A549 (cell line): ENCODE measurements at regions not wholly inside any gene's neighbourhood (a gene's known extent, or its start where the extent isn't known, plus 50 kb on each side); places are given as distances from the start of the nearest gene placed in this dataset.

ENCODE experiments used
- ATAC-seq, 2 experiments: fragments of 200-7000 bp in 1 of 2; fragments of >200 bp in 1 of 2; cut with Nextera tagmentation in 1 of 2; cut with Tn5 transposase in 1 of 2; 3 replicates each; pipeline versions ENCODE4 v1.8.0 to v1.9.1; 2018 to 2020; ENCODE audit warnings: mild to moderate bottlenecking in 1 of 2, moderate library complexity in 1 of 2
- CTCF ChIA-PET: fragments of 300-600 bp; sonication (Branson Sonifier 250); formaldehyde crosslinking; extraction: SDS; loops from one replicate; lab custom pipeline; 2021; ENCODE audit warnings: antibody characterized with exemption, inconsistent platforms; lab: Yijun Ruan, JAX
- POLR2A ChIA-PET: fragments of 350-600 bp; formaldehyde crosslinking; extraction: SDS; loops from one replicate; lab custom pipeline; 2021; ENCODE audit warnings: antibody characterized with exemption, inconsistent platforms; lab: Yijun Ruan, JAX
- DNase-seq, 2 experiments: peaks; one replicate each; pipeline versions ENCODE4 v3.0.0 to v3.0.0-alpha.2; 2011 to 2016; ENCODE audit warnings: low read depth in 1 of 2, low spot score in 1 of 2
- FAIRE-seq: peaks from 2 replicates; lab custom pipeline; 2011; peaks lifted over from hg19 to GRCh38; lab: Jason Lieb, UNC
- H3K27ac ChIP-seq, 2 experiments: fragments of >200 bp; sonication (Bioruptor Twin); formaldehyde crosslinking; 3 replicates each; pipeline ENCODE4 v1.5.1; 2016 to 2017
- H3K4me1 ChIP-seq: fragments of >200 bp; sonication (Bioruptor Twin); formaldehyde crosslinking; 3 replicates; pipeline ENCODE4 v1.6.1; 2016
- H3K4me2 ChIP-seq: fragments of >200 bp; sonication (Bioruptor Twin); formaldehyde crosslinking; 3 replicates; pipeline ENCODE4 v1.6.1; 2016
- H3K4me3 ChIP-seq: fragments of >200 bp; sonication (Bioruptor Twin); formaldehyde crosslinking; 3 replicates; pipeline ENCODE4 v1.5.1; 2016
- H3K9me3 ChIP-seq: fragments of >200 bp; sonication (Bioruptor Twin); formaldehyde crosslinking; 3 replicates; pipeline ENCODE4 v1.6.1; 2016
- BHLHE40 ChIP-seq: IDR thresholded peaks from 2 replicates; pipeline ENCODE4 v1.6.1; 2012; ENCODE audit warnings: low read depth, low read length, inconsistent platforms
- CBX2 ChIP-seq: fragments of 200-600 bp; sonication (generic); IDR thresholded peaks from 2 replicates; pipeline ENCODE4 v1.6.1; 2016; ENCODE audit warnings: low read depth, mild to moderate bottlenecking, borderline replicate concordance
- CHD2 ChIP-seq: fragments of 150-350 bp; IDR thresholded peaks from 2 replicates; pipeline ENCODE4 v1.6.1; 2014; ENCODE audit warnings: low read length; ENCODE audit not compliant: partially characterized antibody
- CHD4 ChIP-seq: fragments of 200-600 bp; sonication (generic); IDR thresholded peaks from 2 replicates; pipeline ENCODE4 v1.6.1; 2016; ENCODE audit warnings: antibody characterized with exemption, mild to moderate bottlenecking, borderline replicate concordance
- CTCF ChIP-seq: fragments of >200 bp; sonication (Bioruptor Twin); formaldehyde crosslinking; IDR thresholded peaks from 3 replicates; pipeline ENCODE4 v1.5.1; 2016
- ESRRA ChIP-seq: fragments of 150-350 bp; IDR thresholded peaks from 2 replicates; pipeline ENCODE4 v1.6.1; 2014; ENCODE audit warnings: mild to moderate bottlenecking, low read length, borderline replicate concordance
- FOSB ChIP-seq: fragments of 250-450 bp; sonication (Bioruptor Pico); IDR thresholded peaks from 2 replicates; pipeline ENCODE4 v1.5.0; 2020; ENCODE audit warnings: mild to moderate bottlenecking, moderate library complexity
- HDAC2 ChIP-seq: fragments of 200-600 bp; sonication (generic); IDR thresholded peaks from 2 replicates; pipeline ENCODE4 v1.6.1; 2016
- HES2 ChIP-seq: fragments of >200 bp; sonication (Bioruptor Twin); formaldehyde crosslinking; IDR thresholded peaks from 2 replicates; pipeline ENCODE4 v1.6.1; 2016
- HMGXB4 ChIP-seq: fragments of 250-450 bp; sonication (Bioruptor Pico); IDR thresholded peaks from 2 replicates; pipeline ENCODE4 v1.5.0; 2021; ENCODE audit warnings: mild to moderate bottlenecking, moderate library complexity, borderline replicate concordance
- HOXA7 ChIP-seq: fragments of 250-450 bp; sonication (Bioruptor Pico); IDR thresholded peaks from 2 replicates; pipeline ENCODE4 v1.5.0; 2020; ENCODE audit warnings: mild to moderate bottlenecking, moderate library complexity
- KDM5A ChIP-seq: fragments of 200-600 bp; sonication (generic); IDR thresholded peaks from 2 replicates; pipeline ENCODE4 v1.6.1; 2016; ENCODE audit warnings: antibody characterized with exemption, mild to moderate bottlenecking
- MYC ChIP-seq: IDR thresholded peaks from 2 replicates; pipeline ENCODE4 v1.6.1; 2012; ENCODE audit warnings: mild to moderate bottlenecking, inconsistent platforms, low read length, improper control_type of control experiment, borderline replicate concordance
- PBX3 ChIP-seq: IDR thresholded peaks from 2 replicates; pipeline ENCODE4 v1.6.1; 2012
- POLR2A ChIP-seq: IDR thresholded peaks from 2 replicates; pipeline ENCODE4 v1.6.1; 2012; ENCODE audit warnings: mild to moderate bottlenecking, low read length
- POLR2AphosphoS2 ChIP-seq: conservative IDR thresholded peaks from 2 replicates; pipeline ENCODE4 v1.6.1; 2012; ENCODE audit warnings: low read length, improper control_type of control experiment, inconsistent platforms
- REST ChIP-seq: fragments of 200-600 bp; sonication (generic); IDR thresholded peaks from 2 replicates; pipeline ENCODE4 v1.6.1; 2016; ENCODE audit warnings: antibody characterized with exemption, mild to moderate bottlenecking, moderate library complexity
- RFX5 ChIP-seq: fragments of 450-650 bp; IDR thresholded peaks from 2 replicates; pipeline ENCODE4 v1.7.1; 2014; ENCODE audit warnings: antibody characterized with exemption, mild to moderate bottlenecking, moderate library complexity
- SMC3 ChIP-seq: fragments of >200 bp; sonication (Bioruptor Twin); formaldehyde crosslinking; IDR thresholded peaks from 3 replicates; pipeline ENCODE4 v1.6.1; 2018; ENCODE audit warnings: inconsistent platforms
- SREBF2 ChIP-seq: fragments of 450-650 bp; IDR thresholded peaks from 2 replicates; pipeline ENCODE4 v1.6.1; 2014; ENCODE audit warnings: mild to moderate bottlenecking, moderate library complexity
- ZC3H11A ChIP-seq: fragments of 450-650 bp; IDR thresholded peaks from 2 replicates; pipeline ENCODE4 v1.6.1; 2014; ENCODE audit warnings: antibody characterized with exemption, mild to moderate bottlenecking
- ZSCAN20 ChIP-seq: fragments of 250-450 bp; sonication (Bioruptor Pico); IDR thresholded peaks from 2 replicates; pipeline ENCODE4 v1.8.0; 2022; ENCODE audit warnings: mild to moderate bottlenecking, moderate library complexity
- WGBS: methylation state at CpG from one replicate; pipeline ENCODE4 v1.1.6; 2017; ENCODE audit errors: missing lambda C conversion rate; 5-methylcytosine and 5-hydroxymethylcytosine counted together

- H3K4me2 ChIP-seq: no peak overlapping the region
- no peaks in the 10 kb centered on the region for H3K9me3 ChIP-seq
- 76% methylated on average over 3 of the region's 3 CpGs for WGBS
- POLR2A ChIA-PET: no interaction called here
- no peak for ATAC-seq
- DNase-seq: no peak
- no peak overlapping the region for H3K4me3 ChIP-seq
- TF ChIP-seq ZC3H11A (no peak), PBX3 (no peak), ZSCAN20 (no peak), SREBF2 (no peak), SMC3 (no peak), POLR2A (no peak), REST (no peak), CHD4 (no peak), FOSB (no peak), ESRRA (no peak), KDM5A (no peak), HOXA7 (CRISPR knock-in tag) (no peak), BHLHE40 (no peak), HES2 (no peak), CBX2 (no peak), HDAC2 (no peak), CTCF (no peak), RFX5 (no peak)
- CTCF ChIA-PET: no interaction called here
- peak; percentile 87 for FAIRE-seq
- 0 out of 3 replicates have a peak, but pooled peaks cover 3% of the 10 kb centered on the region for H3K4me1 ChIP-seq
- H3K27ac ChIP-seq: no peak overlapping the region
These were observed 955.5 kb upstream of the AUTS2 start for GRCh38 chr7:68642727-68643126.

- Histone ChIP-seq H3K4me1 (peaks cover 21% of the 10 kb centered on the region), H3K4me2 (no peak overlapping the region), H3K4me3 (no peak overlapping the region), H3K9me3 (no peaks in the 10 kb centered on the region), H3K27ac (no peak overlapping the region)
- FAIRE-seq: no peak
- 86% methylated on average over 1 of the region's 1 CpG for WGBS
- TF ChIP-seq MYC (no peak), POLR2AphosphoS2 (no peak), HMGXB4 (no peak), CHD2 (no peak)
- no peak for DNase-seq
- POLR2A ChIA-PET: no interaction called here
- CTCF ChIA-PET: interaction anchor here (0.8 kb wide), 1 partner anchor 1016 kb away, joined by 3 read pairs; no protein-coding TSS in a partner anchor
- no peak for ATAC-seq
These were observed 934.9 kb upstream of the AUTS2 start for GRCh38 chr7:68663392-68663791.
